Upper lobe of left lung (tissue), 6 donors: ENCODE measurements at regions not wholly inside any gene's neighbourhood (a gene's known extent, or its start where the extent isn't known, plus 50 kb on each side); places are given as distances from the start of the nearest gene placed in this dataset.
A peak's percentile ranks its signal among the peaks of the same experiment; 100 is the strongest.

ENCODE experiments used
- ATAC-seq, 2 donors: fragments of 200-7000 bp; cut with Tn5 transposase; one replicate each; pipeline ENCODE4 v1.9.1; 2022; ENCODE audit warnings: mild to moderate bottlenecking in 2 of 2, moderate library complexity in 2 of 2; ENCODE audit not compliant: low FRiP score in 2 of 2
- DNase-seq, 2 donors: peaks; one replicate each; pipeline ENCODE4 v3.0.0-alpha.2; 2019 to 2020
- H3K27ac ChIP-seq, 4 donors: fragments of 200-600 bp; sonication (generic); one replicate each; pipeline ENCODE4 v1.5.1; 2016 to 2019
- H3K27me3 ChIP-seq, 4 donors: fragments of 200-600 bp; sonication (generic); one replicate each; pipeline ENCODE4 v1.5.1; 2017 to 2019
- H3K36me3 ChIP-seq, 4 donors: fragments of 200-600 bp; sonication (generic); one replicate each; pipeline ENCODE4 v1.5.1; 2016 to 2019
- H3K4me1 ChIP-seq, 4 donors: fragments of 200-600 bp; sonication (generic); one replicate each; pipeline ENCODE4 v1.5.1; 2018 to 2019
- H3K4me3 ChIP-seq, 4 donors: fragments of 200-600 bp; sonication (generic); one replicate each; pipeline ENCODE4 v1.5.1; 2017 to 2019; ENCODE audit warnings: mild to moderate bottlenecking in 2 of 4, moderate library complexity in 1 of 4
- H3K9me3 ChIP-seq, 4 donors: fragments of 200-600 bp; sonication (generic); one replicate each; pipeline ENCODE4 v1.5.1; 2018 to 2019
- CTCF ChIP-seq, 6 experiments: fragments of 450-650 bp in 4 of 6; fragments of 200-600 bp in 2 of 6; sonication (generic) in 2 of 6; IDR thresholded peaks; one replicate each; pipeline ENCODE4 v1.5.1; 2016 to 2019; ENCODE audit warnings: antibody characterized with exemption in 6 of 6
- EP300 ChIP-seq, 4 donors: sonication (generic); formaldehyde crosslinking; IDR thresholded peaks; one replicate each; pipeline ENCODE4 v1.5.1; 2017; ENCODE audit warnings: antibody characterized with exemption in 4 of 4, control low read depth in 2 of 4
- POLR2A ChIP-seq, 4 donors: fragments of 450-650 bp; IDR thresholded peaks; one replicate each; pipeline ENCODE4 v1.5.1; 2016 to 2017; ENCODE audit warnings: antibody characterized with exemption in 4 of 4, mild to moderate bottlenecking in 2 of 4
- POLR2AphosphoS5 ChIP-seq, 2 donors: sonication (generic); formaldehyde crosslinking; IDR thresholded peaks; one replicate each; pipeline ENCODE4 v1.5.1; 2017; ENCODE audit warnings: antibody characterized with exemption in 2 of 2
- whole genome bisulfite sequencing, 2 donors: methylation state at CpG; one replicate each; pipeline ENCODE4 v1.1.5; 2017 to 2018; 5-methylcytosine and 5-hydroxymethylcytosine counted together
- donor health status: DM: no; HTN: no; CAD: no; lungs with moderate emphysema.
- donor health status: DM: no; HTN: yes; CAD: no; lungs with severe emphysema.

- Histone ChIP-seq H3K9me3 (peaks cover 0 to 2% (median 0%) of the 10 kb centered on the region in 4 donors), H3K36me3 (no peaks in the 10 kb centered on the region), H3K4me1 (peaks cover 0 to 18% (median 10%) of the 10 kb centered on the region in 4 donors), H3K27me3 (no peaks in the 10 kb centered on the region), H3K27ac (peak overlapping the region; percentile 14 to 40 (median 24)), H3K4me3 (peak overlapping the region in 2 of 4 donors; percentile 18 to 38)
- 33 to 38% methylated on average over 12 of the region's 12 CpGs for WGBS, 2 donors
- ATAC-seq (no peak), DNase-seq (no peak)
- TF ChIP-seq POLR2AphosphoS5 (IDR thresholded peaks at IDR 0.05) (no peak), CTCF (IDR thresholded peaks at IDR 0.05) (peak in 1 of 6 experiments; percentile 15)
Measured at GRCh38 chr20:10910535-10911178, 236.9 kb upstream of the JAG1 start.

DNA sequence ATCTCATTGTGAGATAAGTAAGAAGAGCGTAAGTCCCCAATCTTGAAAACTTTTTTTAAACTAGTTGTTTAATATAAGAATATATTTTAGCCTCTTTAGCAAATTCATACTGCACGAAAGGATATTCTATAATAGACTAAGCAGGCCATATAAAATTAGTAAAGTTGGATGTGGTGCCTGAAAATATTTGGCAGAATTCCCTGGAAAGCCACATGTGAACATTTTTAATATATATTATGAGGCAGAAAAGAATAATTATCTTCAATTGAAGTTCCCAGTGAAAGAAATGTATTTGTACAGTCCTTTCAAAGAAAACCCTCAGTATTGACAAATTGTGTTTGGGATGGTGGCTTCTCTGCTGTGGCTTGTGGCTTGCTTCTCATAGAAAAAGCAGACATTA, 237.5 kb upstream of the JAG1 start:
- ATAC-seq (no peak), DNase-seq (no peak)
- 78 to 90% methylated on average over 2 of the region's 2 CpGs for WGBS, 2 donors
- Histone ChIP-seq H3K27me3 (no peaks in the 10 kb centered on the region), H3K27ac (no peak overlapping the region), H3K4me1 (peaks cover 0 to 18% (median 10%) of the 10 kb centered on the region in 4 donors), H3K36me3 (no peaks in the 10 kb centered on the region), H3K9me3 (peaks cover 0 to 2% (median 0%) of the 10 kb centered on the region in 4 donors), H3K4me3 (no peak overlapping the region)
- no peak for TF ChIP-seq CTCF (IDR thresholded peaks at IDR 0.05)
- no peak for TF ChIP-seq POLR2AphosphoS5 (IDR thresholded peaks at IDR 0.05)

- H3K4me3 ChIP-seq, result no peak overlapping the region
- H3K4me1 ChIP-seq, result peaks cover 0 to 10% (median 4%) of the 10 kb centered on the region in 4 donors
- no peaks in the 10 kb centered on the region for H3K36me3 ChIP-seq
- peaks cover 0 to 2% (median 0%) of the 10 kb centered on the region in 4 donors for H3K9me3 ChIP-seq
- H3K27ac ChIP-seq, result no peak overlapping the region
- no peak for TF ChIP-seq POLR2A (IDR thresholded peaks at IDR 0.05)
- no peak for TF ChIP-seq EP300 (IDR thresholded peaks at IDR 0.05)
- TF ChIP-seq CTCF (IDR thresholded peaks at IDR 0.05), result no peak
- TF ChIP-seq POLR2AphosphoS5 (IDR thresholded peaks at IDR 0.05), result no peak
- ATAC-seq (no peak), DNase-seq (no peak)
- 74 to 80% methylated on average over 1 of the region's 1 CpG for WGBS, 2 donors
- no peaks in the 10 kb centered on the region for H3K27me3 ChIP-seq
Measured at GRCh38 chr20:10915815-10916214, 242.0 kb upstream of the JAG1 start.

- Histone ChIP-seq H3K9me3 (peaks cover 0 to 2% (median 0%) of the 10 kb centered on the region in 4 donors), H3K27ac (no peak overlapping the region), H3K27me3 (no peaks in the 10 kb centered on the region), H3K4me3 (no peak overlapping the region), H3K36me3 (no peaks in the 10 kb centered on the region), H3K4me1 (peaks cover 0 to 5% (median 2%) of the 10 kb centered on the region in 4 donors)
- no peak for ATAC-seq
- no peak for TF ChIP-seq CTCF (IDR thresholded peaks at IDR 0.05)
- TF ChIP-seq EP300 (IDR thresholded peaks at IDR 0.05), result no peak
- TF ChIP-seq POLR2A (IDR thresholded peaks at IDR 0.05), result no peak
- no peak for TF ChIP-seq POLR2AphosphoS5 (IDR thresholded peaks at IDR 0.05)
- DNase-seq, result no peak
- 87 to 95% methylated on average over 1 of the region's 1 CpG for WGBS, 2 donors
Measured at GRCh38 chr20:10916312-10916711, 242.5 kb upstream of the JAG1 start.

DNA sequence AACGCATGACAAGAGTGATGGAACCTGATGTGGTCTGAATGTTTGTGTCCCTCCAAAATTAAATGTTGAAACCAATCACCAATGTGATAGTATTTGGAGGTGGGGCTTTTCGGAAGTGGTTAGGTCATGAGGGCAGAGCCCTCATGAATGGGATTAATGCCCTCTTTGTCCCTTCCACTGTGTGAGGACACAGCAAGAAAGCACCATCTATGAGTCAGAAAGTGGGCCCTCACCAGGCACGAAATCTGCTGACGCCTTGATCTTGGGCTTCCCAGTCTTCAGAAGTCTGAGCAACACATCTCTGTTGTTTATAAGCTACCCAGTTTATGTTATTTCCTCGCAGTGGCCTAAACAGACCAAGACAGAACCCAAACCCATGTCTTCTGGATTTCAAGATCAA, 244.0 kb upstream of the JAG1 start:
- H3K36me3 ChIP-seq, result no peaks in the 10 kb centered on the region
- H3K27ac ChIP-seq, result no peak overlapping the region
- H3K27me3 ChIP-seq, result no peaks in the 10 kb centered on the region
- H3K4me1 ChIP-seq, result no peaks in the 10 kb centered on the region
- no peak overlapping the region for H3K4me3 ChIP-seq
- peaks cover 0 to under 1% (median 0%) of the 10 kb centered on the region in 4 donors for H3K9me3 ChIP-seq
- 92 to 94% methylated on average over 5 of the region's 5 CpGs for WGBS, 2 donors
- TF ChIP-seq POLR2AphosphoS5 (IDR thresholded peaks at IDR 0.05) (no peak), EP300 (IDR thresholded peaks at IDR 0.05) (no peak), POLR2A (IDR thresholded peaks at IDR 0.05) (no peak), CTCF (IDR thresholded peaks at IDR 0.05) (no peak)
- DNase-seq (no peak), ATAC-seq (no peak)
